ENCODE measurements at regions not wholly inside any gene's neighbourhood (a gene's known extent, or its start where the extent isn't known, plus 50 kb on each side); places are given as distances from the start of the nearest gene placed in this dataset.

DNA sequence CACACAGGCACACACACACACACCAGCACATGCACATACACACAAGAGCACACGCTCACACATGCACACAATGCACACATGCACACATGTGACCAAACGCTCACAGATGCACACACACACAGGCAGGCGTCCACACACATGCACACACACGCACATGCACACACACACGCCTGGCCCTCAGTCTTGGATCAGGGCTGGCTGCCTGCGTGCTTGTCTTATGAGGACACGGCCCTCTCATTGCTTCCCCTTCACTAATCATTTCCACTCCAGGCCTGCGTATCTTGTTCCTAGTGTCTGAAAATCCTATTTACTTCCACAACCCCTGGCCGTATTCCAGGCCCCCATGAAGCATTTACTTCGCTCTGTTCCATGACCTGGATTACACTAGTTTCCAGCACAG lies 740.5 kb downstream of the BRD1 start:
- TF ChIP-seq, protein P1, sequence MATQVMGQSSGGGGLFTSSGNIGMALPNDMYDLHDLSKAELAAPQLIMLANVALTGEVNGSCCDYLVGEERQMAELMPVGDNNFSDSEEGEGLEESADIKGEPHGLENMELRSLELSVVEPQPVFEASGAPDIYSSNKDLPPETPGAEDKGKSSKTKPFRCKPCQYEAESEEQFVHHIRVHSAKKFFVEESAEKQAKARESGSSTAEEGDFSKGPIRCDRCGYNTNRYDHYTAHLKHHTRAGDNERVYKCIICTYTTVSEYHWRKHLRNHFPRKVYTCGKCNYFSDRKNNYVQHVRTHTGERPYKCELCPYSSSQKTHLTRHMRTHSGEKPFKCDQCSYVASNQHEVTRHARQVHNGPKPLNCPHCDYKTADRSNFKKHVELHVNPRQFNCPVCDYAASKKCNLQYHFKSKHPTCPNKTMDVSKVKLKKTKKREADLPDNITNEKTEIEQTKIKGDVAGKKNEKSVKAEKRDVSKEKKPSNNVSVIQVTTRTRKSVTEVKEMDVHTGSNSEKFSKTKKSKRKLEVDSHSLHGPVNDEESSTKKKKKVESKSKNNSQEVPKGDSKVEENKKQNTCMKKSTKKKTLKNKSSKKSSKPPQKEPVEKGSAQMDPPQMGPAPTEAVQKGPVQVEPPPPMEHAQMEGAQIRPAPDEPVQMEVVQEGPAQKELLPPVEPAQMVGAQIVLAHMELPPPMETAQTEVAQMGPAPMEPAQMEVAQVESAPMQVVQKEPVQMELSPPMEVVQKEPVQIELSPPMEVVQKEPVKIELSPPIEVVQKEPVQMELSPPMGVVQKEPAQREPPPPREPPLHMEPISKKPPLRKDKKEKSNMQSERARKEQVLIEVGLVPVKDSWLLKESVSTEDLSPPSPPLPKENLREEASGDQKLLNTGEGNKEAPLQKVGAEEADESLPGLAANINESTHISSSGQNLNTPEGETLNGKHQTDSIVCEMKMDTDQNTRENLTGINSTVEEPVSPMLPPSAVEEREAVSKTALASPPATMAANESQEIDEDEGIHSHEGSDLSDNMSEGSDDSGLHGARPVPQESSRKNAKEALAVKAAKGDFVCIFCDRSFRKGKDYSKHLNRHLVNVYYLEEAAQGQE (IDR thresholded peaks at IDR 0.05; ENCODE audit: unreplicated experiment): no peak
- TF ChIP-seq EZH2 (IDR thresholded peaks at IDR 0.05; ENCODE audit: low read depth, unreplicated experiment): no peak
- TF ChIP-seq, protein P2, sequence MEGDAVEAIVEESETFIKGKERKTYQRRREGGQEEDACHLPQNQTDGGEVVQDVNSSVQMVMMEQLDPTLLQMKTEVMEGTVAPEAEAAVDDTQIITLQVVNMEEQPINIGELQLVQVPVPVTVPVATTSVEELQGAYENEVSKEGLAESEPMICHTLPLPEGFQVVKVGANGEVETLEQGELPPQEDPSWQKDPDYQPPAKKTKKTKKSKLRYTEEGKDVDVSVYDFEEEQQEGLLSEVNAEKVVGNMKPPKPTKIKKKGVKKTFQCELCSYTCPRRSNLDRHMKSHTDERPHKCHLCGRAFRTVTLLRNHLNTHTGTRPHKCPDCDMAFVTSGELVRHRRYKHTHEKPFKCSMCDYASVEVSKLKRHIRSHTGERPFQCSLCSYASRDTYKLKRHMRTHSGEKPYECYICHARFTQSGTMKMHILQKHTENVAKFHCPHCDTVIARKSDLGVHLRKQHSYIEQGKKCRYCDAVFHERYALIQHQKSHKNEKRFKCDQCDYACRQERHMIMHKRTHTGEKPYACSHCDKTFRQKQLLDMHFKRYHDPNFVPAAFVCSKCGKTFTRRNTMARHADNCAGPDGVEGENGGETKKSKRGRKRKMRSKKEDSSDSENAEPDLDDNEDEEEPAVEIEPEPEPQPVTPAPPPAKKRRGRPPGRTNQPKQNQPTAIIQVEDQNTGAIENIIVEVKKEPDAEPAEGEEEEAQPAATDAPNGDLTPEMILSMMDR (conservative IDR thresholded peaks at IDR 0.05; ENCODE audit: low read depth in 2 of 2): no peak
- no peak for TF ChIP-seq POLR2AphosphoS5 (IDR thresholded peaks at IDR 0.05; ENCODE audit: low read depth)
- no peak for TF ChIP-seq EZH2phosphoT487 (IDR thresholded peaks at IDR 0.05; ENCODE audit: unreplicated experiment)
- TF ChIP-seq STAT1 (IDR thresholded peaks at IDR 0.05; ENCODE audit: unreplicated experiment): no peak
- TF ChIP-seq CREB1 (CRISPR knock-in tag; IDR thresholded peaks at IDR 0.05; ENCODE audit: low read depth): no peak
- TF ChIP-seq ZNF331 (CRISPR knock-in tag; IDR thresholded peaks at IDR 0.05; ENCODE audit: low read depth): no peak
- no peak for TF ChIP-seq JUNB (IDR thresholded peaks at IDR 0.05; ENCODE audit: unreplicated experiment)
- no peak for TF ChIP-seq ZNF114 (CRISPR knock-in tag; IDR thresholded peaks at IDR 0.05)
- TF ChIP-seq, protein P3, sequence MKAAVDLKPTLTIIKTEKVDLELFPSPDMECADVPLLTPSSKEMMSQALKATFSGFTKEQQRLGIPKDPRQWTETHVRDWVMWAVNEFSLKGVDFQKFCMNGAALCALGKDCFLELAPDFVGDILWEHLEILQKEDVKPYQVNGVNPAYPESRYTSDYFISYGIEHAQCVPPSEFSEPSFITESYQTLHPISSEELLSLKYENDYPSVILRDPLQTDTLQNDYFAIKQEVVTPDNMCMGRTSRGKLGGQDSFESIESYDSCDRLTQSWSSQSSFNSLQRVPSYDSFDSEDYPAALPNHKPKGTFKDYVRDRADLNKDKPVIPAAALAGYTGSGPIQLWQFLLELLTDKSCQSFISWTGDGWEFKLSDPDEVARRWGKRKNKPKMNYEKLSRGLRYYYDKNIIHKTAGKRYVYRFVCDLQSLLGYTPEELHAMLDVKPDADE (IDR thresholded peaks at IDR 0.05): no peak
- no peak for TF ChIP-seq NANOG (IDR thresholded peaks at IDR 0.05; ENCODE audit: borderline replicate concordance)

Data from GM23338 (cell line).